ENCODE measurements at regions not wholly inside any gene's neighbourhood (a gene's known extent, or its start where the extent isn't known, plus 50 kb on each side); places are given as distances from the start of the nearest gene placed in this dataset.

GRCh38 chr11:81870066-81870412 lies 863.6 kb downstream of the FAM181B start:
- WGBS (ENCODE audit: extremely low coverage, insufficient coverage, insufficient read length) = no CpG with 5 or more reads among the region's 3 CpGs
- no peak overlapping the region for H2BK120ac ChIP-seq (ENCODE audit: insufficient read depth, low read length, poor library complexity)

GRCh38 chr11:81869351-81870065 lies 864.2 kb downstream of the FAM181B start:
- H3K9ac ChIP-seq (ENCODE audit: low read length) = no peak overlapping the region
- H3K27ac ChIP-seq (ENCODE audit: low read depth, low read length) = no peak overlapping the region
- no peak overlapping the region for H4K91ac ChIP-seq (ENCODE audit: low read depth, low read length)
- H4K8ac ChIP-seq (ENCODE audit: low read depth, low read length) = no peak overlapping the region
- H2BK5ac ChIP-seq (ENCODE audit: low read depth, low read length, poor library complexity) = no peak overlapping the region
- no peak overlapping the region for H2AK5ac ChIP-seq (ENCODE audit: low read length)
- no peaks in the 10 kb centered on the region for H3K79me1 ChIP-seq (ENCODE audit: low read length)
- no peak overlapping the region for H3K23ac ChIP-seq (ENCODE audit: low read length)
- H3K4me1 ChIP-seq (ENCODE audit: control insufficient read depth in 1 of 2, insufficient read depth in 2 of 2, low read length in 2 of 2) = no peaks in the 10 kb centered on the region
- no peak overlapping the region for H3K14ac ChIP-seq (ENCODE audit: low read length)
- no peak overlapping the region for H3K4ac ChIP-seq (ENCODE audit: low read depth, low read length)
- no peaks in the 10 kb centered on the region for H3K9me3 ChIP-seq (ENCODE audit: insufficient read depth, low read depth, low read length)
- H3K18ac ChIP-seq (ENCODE audit: low read length) = no peak overlapping the region
- DNase-seq = no peak
- no peak overlapping the region for H2BK12ac ChIP-seq (ENCODE audit: low read length)
- no peaks in the 10 kb centered on the region for H3K27me3 ChIP-seq (ENCODE audit: insufficient read depth, low read length)
- no peak overlapping the region for H2AFZ ChIP-seq (ENCODE audit: insufficient read depth, low read length, poor library complexity)
- no peaks in the 10 kb centered on the region for H3K79me2 ChIP-seq (ENCODE audit: control insufficient read depth, insufficient read depth, low read length, poor library complexity)
- no peak overlapping the region for H3K4me2 ChIP-seq (ENCODE audit: low read length)
- WGBS (ENCODE audit: extremely low coverage, insufficient coverage, insufficient read length) = no CpG with 5 or more reads among the region's 1 CpG
- no peak overlapping the region for H3K4me3 ChIP-seq (ENCODE audit: low read depth, low read length)
- no peak overlapping the region for H4K12ac ChIP-seq (ENCODE audit: low read depth, low read length)
- no peak overlapping the region for H2BK120ac ChIP-seq (ENCODE audit: insufficient read depth, low read length, poor library complexity)
- no peaks in the 10 kb centered on the region for H3K36me3 ChIP-seq (ENCODE audit: control insufficient read depth in 1 of 2, insufficient read depth in 2 of 2, low read length in 2 of 2)

More at GRCh38 chr11:81870066-81870412, 863.6 kb downstream of the FAM181B start:
- no peak overlapping the region for H4K8ac ChIP-seq (ENCODE audit: low read depth, low read length)
- no peak overlapping the region for H2BK12ac ChIP-seq (ENCODE audit: low read length)
- H2BK5ac ChIP-seq (ENCODE audit: low read depth, low read length, poor library complexity) = no peak overlapping the region
- H3K4me1 ChIP-seq (ENCODE audit: control insufficient read depth in 1 of 2, insufficient read depth in 2 of 2, low read length in 2 of 2) = no peaks in the 10 kb centered on the region
- no peak overlapping the region for H3K14ac ChIP-seq (ENCODE audit: low read length)
- no peak overlapping the region for H3K9ac ChIP-seq (ENCODE audit: low read length)
- H3K4me2 ChIP-seq (ENCODE audit: low read length) = no peak overlapping the region
- no peaks in the 10 kb centered on the region for H3K79me2 ChIP-seq (ENCODE audit: control insufficient read depth, insufficient read depth, low read length, poor library complexity)
- H3K23ac ChIP-seq (ENCODE audit: low read length) = no peak overlapping the region
- no peak overlapping the region for H4K12ac ChIP-seq (ENCODE audit: low read depth, low read length)
- H3K27me3 ChIP-seq (ENCODE audit: insufficient read depth, low read length) = no peaks in the 10 kb centered on the region
- H2AFZ ChIP-seq (ENCODE audit: insufficient read depth, low read length, poor library complexity) = no peak overlapping the region
- no peak overlapping the region for H3K18ac ChIP-seq (ENCODE audit: low read length)
- H4K91ac ChIP-seq (ENCODE audit: low read depth, low read length) = no peak overlapping the region
- DNase-seq = no peak
- no peaks in the 10 kb centered on the region for H3K36me3 ChIP-seq (ENCODE audit: control insufficient read depth in 1 of 2, insufficient read depth in 2 of 2, low read length in 2 of 2)
- H3K4me3 ChIP-seq (ENCODE audit: low read depth, low read length) = no peak overlapping the region
- no peak overlapping the region for H2AK5ac ChIP-seq (ENCODE audit: low read length)
- no peak overlapping the region for H3K4ac ChIP-seq (ENCODE audit: low read depth, low read length)
- H3K9me3 ChIP-seq (ENCODE audit: insufficient read depth, low read depth, low read length) = no peaks in the 10 kb centered on the region
- no peaks in the 10 kb centered on the region for H3K79me1 ChIP-seq (ENCODE audit: low read length)
- no peak overlapping the region for H3K27ac ChIP-seq (ENCODE audit: low read depth, low read length)

- no peak overlapping the region for H3K4ac ChIP-seq (ENCODE audit: low read depth, low read length)
- H3K27me3 ChIP-seq (ENCODE audit: insufficient read depth, low read length) = no peaks in the 10 kb centered on the region
- H3K79me1 ChIP-seq (ENCODE audit: low read length) = no peaks in the 10 kb centered on the region
- no peaks in the 10 kb centered on the region for H3K36me3 ChIP-seq (ENCODE audit: control insufficient read depth in 1 of 2, insufficient read depth in 2 of 2, low read length in 2 of 2)
- H2AK5ac ChIP-seq (ENCODE audit: low read length) = no peak overlapping the region
- H3K18ac ChIP-seq (ENCODE audit: low read length) = no peak overlapping the region
- H2BK5ac ChIP-seq (ENCODE audit: low read depth, low read length, poor library complexity) = no peak overlapping the region
- WGBS (ENCODE audit: extremely low coverage, insufficient coverage, insufficient read length) = no CpG with 5 or more reads among the region's 2 CpGs
- H3K4me1 ChIP-seq (ENCODE audit: control insufficient read depth in 1 of 2, insufficient read depth in 2 of 2, low read length in 2 of 2) = no peaks in the 10 kb centered on the region
- no peak overlapping the region for H3K4me2 ChIP-seq (ENCODE audit: low read length)
- H3K27ac ChIP-seq (ENCODE audit: low read depth, low read length) = no peak overlapping the region
- H4K8ac ChIP-seq (ENCODE audit: low read depth, low read length) = no peak overlapping the region
- H3K4me3 ChIP-seq (ENCODE audit: low read depth, low read length) = no peak overlapping the region
- no peak overlapping the region for H4K91ac ChIP-seq (ENCODE audit: low read depth, low read length)
- DNase-seq = no peak
- H2AFZ ChIP-seq (ENCODE audit: insufficient read depth, low read length, poor library complexity) = no peak overlapping the region
- no peak overlapping the region for H2BK120ac ChIP-seq (ENCODE audit: insufficient read depth, low read length, poor library complexity)
- H3K9ac ChIP-seq (ENCODE audit: low read length) = no peak overlapping the region
- H3K9me3 ChIP-seq (ENCODE audit: insufficient read depth, low read depth, low read length) = no peaks in the 10 kb centered on the region
- no peak overlapping the region for H3K14ac ChIP-seq (ENCODE audit: low read length)
- no peak overlapping the region for H2BK12ac ChIP-seq (ENCODE audit: low read length)
- no peak overlapping the region for H4K12ac ChIP-seq (ENCODE audit: low read depth, low read length)
- H3K23ac ChIP-seq (ENCODE audit: low read length) = no peak overlapping the region
- H3K79me2 ChIP-seq (ENCODE audit: control insufficient read depth, insufficient read depth, low read length, poor library complexity) = no peaks in the 10 kb centered on the region
Measured at GRCh38 chr11:81866896-81867295, 866.8 kb downstream of the FAM181B start.

GRCh38 chr11:81857386-81857785 lies 876.3 kb downstream of the FAM181B start:
- Histone ChIP-seq H3K4me1 (ENCODE audit: control insufficient read depth in 1 of 2, insufficient read depth in 2 of 2, low read length in 2 of 2) (no peaks in the 10 kb centered on the region), H3K36me3 (ENCODE audit: control insufficient read depth in 1 of 2, insufficient read depth in 2 of 2, low read length in 2 of 2) (no peaks in the 10 kb centered on the region), H3K9me3 (ENCODE audit: insufficient read depth, low read depth, low read length) (no peaks in the 10 kb centered on the region), H3K27ac (ENCODE audit: low read depth, low read length) (no peak overlapping the region), H2BK5ac (ENCODE audit: low read depth, low read length, poor library complexity) (no peak overlapping the region), H3K27me3 (ENCODE audit: insufficient read depth, low read length) (no peaks in the 10 kb centered on the region), H3K14ac (ENCODE audit: low read length) (no peak overlapping the region), H2BK12ac (ENCODE audit: low read length) (no peak overlapping the region), H2AFZ (ENCODE audit: insufficient read depth, low read length, poor library complexity) (no peak overlapping the region), H4K91ac (ENCODE audit: low read depth, low read length) (no peak overlapping the region), H4K8ac (ENCODE audit: low read depth, low read length) (no peak overlapping the region), H3K23ac (ENCODE audit: low read length) (no peak overlapping the region), H3K79me1 (ENCODE audit: low read length) (no peaks in the 10 kb centered on the region), H3K4me2 (ENCODE audit: low read length) (no peak overlapping the region), H4K12ac (ENCODE audit: low read depth, low read length) (no peak overlapping the region), H3K4ac (ENCODE audit: low read depth, low read length) (no peak overlapping the region), H2BK120ac (ENCODE audit: insufficient read depth, low read length, poor library complexity) (no peak overlapping the region), H3K79me2 (ENCODE audit: control insufficient read depth, insufficient read depth, low read length, poor library complexity) (no peaks in the 10 kb centered on the region), H3K9ac (ENCODE audit: low read length) (no peak overlapping the region), H2AK5ac (ENCODE audit: low read length) (no peak overlapping the region), H3K4me3 (ENCODE audit: low read depth, low read length) (no peak overlapping the region), H3K18ac (ENCODE audit: low read length) (no peak overlapping the region)
- no peak for DNase-seq
- no CpG with 5 or more reads among the region's 4 CpGs for WGBS (ENCODE audit: extremely low coverage, insufficient coverage, insufficient read length)

Data from trophoblast cell (in vitro differentiated cells and primary cell).